ENCODE measurements at regions not wholly inside any gene's neighbourhood (a gene's known extent, or its start where the extent isn't known, plus 50 kb on each side); places are given as distances from the start of the nearest gene placed in this dataset.

GRCh38 chr5:8241076-8241475 is 372.1 kb downstream of the MTRR start:
- DNase-seq (ENCODE audit: low read depth), result no peak
- TF ChIP-seq CTCF (IDR thresholded peaks at IDR 0.05; ENCODE audit: low read length, missing control alignments), result no peak
- H3K4me3 ChIP-seq (replicated peaks; ENCODE audit: low read depth, low read length), result no peak overlapping the region

- no peak for DNase-seq (ENCODE audit: low read depth)
- TF ChIP-seq CTCF (IDR thresholded peaks at IDR 0.05; ENCODE audit: low read length, missing control alignments), result no peak
- no peak overlapping the region for H3K4me3 ChIP-seq (replicated peaks; ENCODE audit: low read depth, low read length)
These were observed 372.6 kb downstream of the MTRR start for GRCh38 chr5:8241558-8241957.

DNA sequence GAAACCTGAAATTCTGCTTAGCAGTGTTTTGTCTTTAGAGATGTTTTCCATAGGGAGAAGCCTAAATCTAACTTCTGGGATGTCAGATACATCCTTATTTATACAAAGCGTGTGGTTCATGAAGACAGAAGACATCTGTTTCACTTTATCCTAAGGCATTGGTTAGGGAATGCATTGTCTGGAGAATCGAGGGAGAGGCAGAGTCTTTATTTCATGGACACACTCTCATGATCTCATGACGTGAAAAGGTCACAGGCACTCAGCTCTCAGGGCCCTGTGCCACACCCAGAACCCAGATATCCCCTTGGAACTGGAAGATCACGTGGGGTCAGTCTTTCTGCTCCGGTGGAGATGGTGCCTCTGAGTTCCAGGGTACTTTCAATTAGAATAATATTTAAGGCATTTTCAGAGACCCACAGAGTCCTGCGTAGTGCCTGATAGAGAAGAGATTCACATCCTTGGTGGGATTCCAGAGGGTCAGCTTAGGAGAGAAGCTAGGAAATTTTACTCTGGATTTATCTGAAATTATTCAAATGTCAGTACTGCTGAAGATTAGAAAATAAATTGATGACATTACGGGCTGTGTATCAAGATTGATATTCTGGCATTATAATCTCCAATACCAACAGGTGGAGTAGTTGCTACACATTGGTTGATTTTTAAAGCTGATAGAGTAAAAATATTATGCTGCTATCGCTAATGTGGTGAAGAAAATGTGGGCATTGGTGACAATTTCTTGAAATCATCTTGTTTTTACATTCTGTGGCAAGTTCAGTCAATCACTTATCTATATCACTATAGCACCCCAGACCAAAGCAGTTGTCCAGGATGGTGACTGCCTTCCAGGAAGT is 378.3 kb downstream of the MTRR start:
- TF ChIP-seq CTCF (IDR thresholded peaks at IDR 0.05; ENCODE audit: low read length, missing control alignments), result no peak
- no peak for DNase-seq (ENCODE audit: low read depth)
- no peak overlapping the region for H3K4me3 ChIP-seq (replicated peaks; ENCODE audit: low read depth, low read length)

DNA sequence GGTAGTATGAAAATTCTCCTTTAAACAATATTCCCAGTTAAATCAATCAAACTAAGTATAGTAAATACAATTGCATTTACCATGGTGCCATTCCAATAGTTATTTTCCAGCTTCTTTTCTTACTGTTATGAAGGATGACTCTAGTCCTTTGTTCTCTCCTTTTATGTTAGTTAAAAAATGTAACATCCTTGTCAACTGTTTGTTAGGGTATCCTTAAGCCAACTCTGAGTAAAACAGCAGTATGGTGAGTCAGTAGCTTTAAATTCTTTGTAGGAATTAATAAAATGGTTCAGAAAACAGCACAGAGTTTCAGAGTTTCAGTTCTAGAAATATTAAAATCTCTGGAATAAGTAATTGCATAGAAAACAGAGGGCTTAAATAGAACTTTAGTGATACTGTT is 384.4 kb downstream of the MTRR start:
- no peak for TF ChIP-seq CTCF (IDR thresholded peaks at IDR 0.05; ENCODE audit: low read length, missing control alignments)
- no peak overlapping the region for H3K4me3 ChIP-seq (replicated peaks; ENCODE audit: low read depth, low read length)
- no peak for DNase-seq (ENCODE audit: low read depth)

DNA sequence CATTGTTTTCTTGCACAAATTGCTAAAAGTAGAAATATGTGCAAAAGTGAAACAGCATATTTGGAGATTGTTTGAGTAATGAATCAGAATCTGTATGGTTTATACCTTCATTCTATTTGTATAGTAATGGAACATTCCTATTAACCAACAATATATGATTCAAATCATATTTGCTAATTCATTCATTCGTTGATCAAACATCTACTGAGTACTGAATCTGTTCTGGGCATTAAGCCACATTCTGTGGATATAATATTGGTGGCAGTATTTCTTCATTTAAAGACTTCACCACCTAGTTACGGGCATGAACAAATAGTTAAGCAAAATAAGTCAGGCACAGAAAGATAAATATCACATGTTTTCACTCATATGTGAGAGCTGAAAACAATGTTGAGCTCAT is 385.7 kb downstream of the MTRR start:
- TF ChIP-seq CTCF (IDR thresholded peaks at IDR 0.05; ENCODE audit: low read length, missing control alignments), result no peak
- H3K4me3 ChIP-seq (replicated peaks; ENCODE audit: low read depth, low read length), result no peak overlapping the region
- no peak for DNase-seq (ENCODE audit: low read depth)

DNA sequence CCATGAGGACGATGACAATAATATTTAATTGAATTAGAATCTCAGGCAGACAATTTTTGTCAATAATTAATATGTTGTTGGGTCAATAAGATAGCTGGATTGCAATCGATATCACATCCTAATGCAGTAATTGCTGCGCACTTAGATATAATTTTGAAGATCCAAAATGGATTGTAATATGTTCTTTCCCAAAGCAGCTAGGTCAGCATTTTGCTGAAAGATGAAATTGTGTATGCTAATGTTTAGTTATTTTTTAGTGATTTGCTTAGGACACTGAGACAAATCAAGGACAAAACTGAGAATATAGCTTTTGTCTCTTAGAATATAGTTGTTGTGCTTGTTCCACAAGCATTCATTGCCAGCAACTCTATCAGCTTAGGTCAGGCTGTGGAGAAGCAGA is 389.9 kb downstream of the MTRR start:
- DNase-seq (ENCODE audit: low read depth), result no peak
- no peak overlapping the region for H3K4me3 ChIP-seq (replicated peaks; ENCODE audit: low read depth, low read length)
- no peak for TF ChIP-seq CTCF (IDR thresholded peaks at IDR 0.05; ENCODE audit: low read length, missing control alignments)

DNA sequence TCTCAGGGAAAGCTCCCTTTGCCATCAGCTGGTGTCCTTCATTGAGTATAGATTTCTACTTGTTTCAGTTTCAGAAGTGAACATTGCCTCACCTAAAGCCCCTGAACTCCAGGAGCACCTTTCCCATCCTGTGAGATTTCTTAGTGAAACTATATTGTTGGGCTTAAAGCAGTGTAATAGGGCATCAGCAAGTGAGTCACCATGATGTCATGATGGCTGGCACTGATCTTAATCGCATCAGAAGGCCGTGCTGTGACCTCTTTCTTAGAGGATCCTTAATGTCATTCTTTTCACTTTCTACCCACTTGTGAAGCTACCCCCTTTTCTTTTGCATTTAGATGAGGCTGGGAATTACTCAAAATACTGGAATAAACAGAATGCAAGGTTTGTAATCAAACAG is 401.3 kb downstream of the MTRR start:
- no peak for TF ChIP-seq CTCF (IDR thresholded peaks at IDR 0.05; ENCODE audit: low read length, missing control alignments)
- DNase-seq (ENCODE audit: low read depth), result no peak
- H3K4me3 ChIP-seq (replicated peaks; ENCODE audit: low read depth, low read length), result no peak overlapping the region

All from fibroblast of pulmonary artery (primary cell).